IMR-90 (cell line): ENCODE measurements at regions not wholly inside any gene's neighbourhood (a gene's known extent, or its start where the extent isn't known, plus 50 kb on each side); places are given as distances from the start of the nearest gene placed in this dataset.

Experiments used
- ATAC-seq: fragments of 200-7000 bp; cut with Tn5 transposase; 2 replicates; pipeline ENCODE4 v1.9.1; 2020; ENCODE audit warnings: low read depth, mild to moderate bottlenecking, moderate library complexity
- BruUV-seq: library from RNA; stranded (reverse); fragments of 400-500 nt; replicated peaks from 2 replicates; lab custom pipeline; 2021; lab: Mats Ljungman, UMichigan
- CTCF ChIA-PET: fragments of 300-600 bp; formaldehyde crosslinking; extraction: SDS; loops from one replicate; lab custom pipeline; 2021; ENCODE audit warnings: antibody characterized with exemption; lab: Yijun Ruan, JAX
- POLR2A ChIA-PET: fragments of 300-600 bp; sonication (Branson Sonifier 250); formaldehyde crosslinking; loops from one replicate; lab custom pipeline; 2022; ENCODE audit warnings: antibody characterized with exemption; ENCODE audit not compliant: unreplicated experiment; lab: Charles Lee
- DNase-seq: peaks from one replicate; pipeline ENCODE4 v3.0.0; 2013
- H2AFZ ChIP-seq: replicated peaks from 2 replicates; pipeline ENCODE3; 2013; ENCODE audit warnings: low read length, mild to moderate bottlenecking; ENCODE audit not compliant: poor library complexity
- H2AK5ac ChIP-seq: 2 replicates; pipeline ENCODE4 v1.6.1; 2013; ENCODE audit warnings: low read depth, low read length, inconsistent platforms
- H2AK9ac ChIP-seq: replicated peaks from 2 replicates; pipeline ENCODE3; 2013; ENCODE audit warnings: mild to moderate bottlenecking, low read depth, low read length, moderate library complexity; ENCODE audit not compliant: poor library complexity
- H2BK120ac ChIP-seq: 2 replicates; pipeline ENCODE4 v1.6.1; 2013; ENCODE audit warnings: low read depth, low read length, inconsistent platforms
- H2BK15ac ChIP-seq: 3 replicates; pipeline ENCODE4 v1.6.1; 2013; ENCODE audit warnings: low read depth, low read length, inconsistent platforms
- H2BK20ac ChIP-seq: 2 replicates; pipeline ENCODE4 v1.6.1; 2013; ENCODE audit warnings: low read depth, mild to moderate bottlenecking, inconsistent platforms, low read length, moderate library complexity
- H2BK5ac ChIP-seq: 2 replicates; pipeline ENCODE4 v1.6.1; 2013; ENCODE audit warnings: mild to moderate bottlenecking, low read depth, low read length, inconsistent platforms; ENCODE audit not compliant: poor library complexity, severe bottlenecking
- H3K14ac ChIP-seq: replicated peaks from 2 replicates; pipeline ENCODE4 v1.6.1; 2013; ENCODE audit warnings: low read depth, low read length, inconsistent platforms
- H3K18ac ChIP-seq: 2 replicates; pipeline ENCODE4 v1.6.1; 2013; ENCODE audit warnings: low read depth, low read length, control low read depth
- H3K23ac ChIP-seq: 2 replicates; pipeline ENCODE4 v1.6.1; 2013; ENCODE audit warnings: low read depth, low read length, inconsistent platforms
- H3K27ac ChIP-seq: 2 replicates; pipeline ENCODE4 v1.5.1; 2013; ENCODE audit warnings: mild to moderate bottlenecking, control low read depth, low read length; ENCODE audit not compliant: insufficient read depth
- H3K27me3 ChIP-seq: 2 replicates; pipeline ENCODE4 v1.6.1; 2013; ENCODE audit warnings: low read length; ENCODE audit not compliant: control insufficient read depth, insufficient read depth
- H3K36me3 ChIP-seq: 2 replicates; pipeline ENCODE4 v1.6.1; 2013; ENCODE audit warnings: low read length, mixed read lengths; ENCODE audit not compliant: control insufficient read depth, insufficient read depth
- H3K4ac ChIP-seq: 2 replicates; pipeline ENCODE4 v1.6.1; 2013; ENCODE audit warnings: low read depth, low read length, inconsistent platforms
- H3K4me1 ChIP-seq: 2 replicates; pipeline ENCODE4 v1.6.1; 2013; ENCODE audit warnings: low read length, mixed read lengths; ENCODE audit not compliant: control insufficient read depth, insufficient read depth
- H3K4me2 ChIP-seq: 2 replicates; pipeline ENCODE4 v1.6.1; 2013; ENCODE audit warnings: low read depth, mild to moderate bottlenecking, control low read depth, low read length, moderate library complexity
- H3K4me3 ChIP-seq: 2 replicates; pipeline ENCODE4 v1.5.1; 2013; ENCODE audit warnings: low read depth, mild to moderate bottlenecking, control low read depth, low read length, moderate library complexity; ENCODE audit not compliant: insufficient read depth
- H3K56ac ChIP-seq: 2 replicates; pipeline ENCODE4 v1.6.1; 2013; ENCODE audit warnings: low read length, inconsistent platforms; ENCODE audit not compliant: insufficient read depth; ENCODE audit errors: extremely low read depth
- H3K79me1 ChIP-seq, 2 experiments: 2 replicates each; pipeline ENCODE4 v1.6.1; 2013; ENCODE audit warnings: low read length in 2 of 2, inconsistent platforms in 1 of 2, low read depth in 1 of 2
- H3K9ac ChIP-seq: 2 replicates; pipeline ENCODE4 v1.6.1; 2013; ENCODE audit warnings: low read depth, low read length, control low read depth
- H3K9me1 ChIP-seq: 2 replicates; pipeline ENCODE4 v1.6.1; 2013; ENCODE audit warnings: low read length, inconsistent platforms; ENCODE audit not compliant: insufficient read depth
- H3K9me3 ChIP-seq: 2 replicates; pipeline ENCODE4 v1.6.1; 2013; ENCODE audit warnings: low read length; ENCODE audit not compliant: control insufficient read depth, insufficient read depth
- H4K20me1 ChIP-seq: 2 replicates; pipeline ENCODE4 v1.6.1; 2013; ENCODE audit warnings: low read length, inconsistent platforms; ENCODE audit not compliant: insufficient read depth
- H4K5ac ChIP-seq: 2 replicates; pipeline ENCODE4 v1.6.1; 2013; ENCODE audit warnings: mild to moderate bottlenecking, low read depth, low read length, control low read depth
- H4K8ac ChIP-seq, 2 experiments: 2 replicates each; pipeline ENCODE4 v1.6.1; 2013; ENCODE audit warnings: low read depth in 2 of 2, low read length in 2 of 2, control low read depth in 1 of 2, inconsistent platforms in 1 of 2
- H4K91ac ChIP-seq: 2 replicates; pipeline ENCODE4 v1.6.1; 2013; ENCODE audit warnings: low read depth, low read length, inconsistent platforms; ENCODE audit not compliant: insufficient read depth
- BHLHE40 ChIP-seq: fragments of 150-350 bp; IDR thresholded peaks from 2 replicates; pipeline ENCODE4 v1.6.1; 2016; ENCODE audit warnings: mild to moderate bottlenecking, low read depth, low read length
- MAFK ChIP-seq: IDR thresholded peaks from 2 replicates; pipeline ENCODE4 v1.6.1; 2012; ENCODE audit warnings: low read depth, low read length, improper control_type of control experiment
- MAZ ChIP-seq: IDR thresholded peaks from 2 replicates; pipeline ENCODE4 v1.6.1; 2012; ENCODE audit warnings: low read depth, mild to moderate bottlenecking, low read length, improper control_type of control experiment, moderate library complexity, borderline replicate concordance
- NFE2L2 ChIP-seq: fragments of 150-350 bp; IDR thresholded peaks from 2 replicates; pipeline ENCODE4 v1.6.1; 2016; ENCODE audit warnings: low read depth, mild to moderate bottlenecking, low read length
- RCOR1 ChIP-seq: IDR thresholded peaks from 2 replicates; pipeline ENCODE4 v1.6.1; 2012; ENCODE audit warnings: mild to moderate bottlenecking, low read length, improper control_type of control experiment; ENCODE audit not compliant: insufficient replicate concordance
- RFX5 ChIP-seq: IDR thresholded peaks from 2 replicates; pipeline ENCODE4 v1.8.0; 2012; ENCODE audit warnings: low read depth, mild to moderate bottlenecking, low read length, moderate library complexity
- SMC3 ChIP-seq: fragments of 150-350 bp; IDR thresholded peaks from 2 replicates; pipeline ENCODE4 v1.6.1; 2016; ENCODE audit warnings: low read depth, mild to moderate bottlenecking, antibody characterized with exemption, low read length, moderate library complexity
- WGBS, 2 experiments: methylation state at CpG; one replicate each; pipeline versions ENCODE4 v1.1.5 to v1.1.7; 2013; ENCODE audit warnings: missing lambda C conversion rate in 2 of 2; ENCODE audit not compliant: insufficient read length in 1 of 2; ENCODE audit errors: extremely low coverage in 2 of 2; 5-methylcytosine and 5-hydroxymethylcytosine counted together
- dilution Hi-C: fragments of 300-500 bp; cut with HindIII; formaldehyde crosslinking; loops from one replicate; pipeline ENCODE4 v1.14.3; 2018; ENCODE audit warnings: low sequenced_read_pairs; ENCODE audit not compliant: unreplicated experiment
- in situ Hi-C: fragments of 300-500 bp; cut with MboI; formaldehyde crosslinking; loops from 3 replicates; pipeline ENCODE4 v1.14.3; 2019; ENCODE audit warnings: low sequenced_read_pairs, inconsistent platforms, mixed read lengths
- intact Hi-C: fragments of 100-400 bp; cut with micrococcal nuclease; formaldehyde crosslinking; loops from 2 replicates; pipeline ENCODE4 v1.10.0; 2022

DNA sequence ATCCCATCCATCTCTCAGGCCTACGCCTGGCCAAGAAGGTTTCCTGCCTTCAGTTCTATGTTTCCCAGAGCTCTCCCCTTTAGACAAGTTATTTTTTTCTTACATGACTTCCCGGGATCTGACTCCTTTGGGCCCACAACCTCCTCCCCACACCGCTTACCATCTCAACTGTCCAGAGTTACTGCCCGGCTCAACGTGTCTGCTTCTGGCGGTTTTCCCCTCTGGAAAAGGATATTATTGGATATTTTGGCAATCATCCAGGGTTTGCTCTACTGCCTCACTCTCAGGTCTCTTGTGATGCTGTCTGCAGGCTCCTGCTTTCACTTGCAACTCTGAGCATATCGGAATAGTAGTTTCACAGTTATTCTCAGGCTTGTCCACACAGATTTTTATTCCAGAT, 318.2 kb upstream of the CAMK1G start:
- Histone ChIP-seq H2BK5ac (no peak overlapping the region), H3K27me3 (no peaks in the 10 kb centered on the region), H3K4me1 (no peaks in the 10 kb centered on the region), H3K4me2 (no peak overlapping the region), H3K36me3 (no peaks in the 10 kb centered on the region), H2BK15ac (no peak overlapping the region), H2AFZ (no peak overlapping the region), H4K91ac (no peak overlapping the region), H4K20me1 (no peaks in the 10 kb centered on the region), H3K23ac (no peak overlapping the region), H2AK9ac (no peak overlapping the region), H3K9me1 (no peaks in the 10 kb centered on the region), H3K4me3 (no peak overlapping the region), H2BK120ac (no peak overlapping the region), H3K14ac (no peak overlapping the region), H3K9ac (no peak overlapping the region), H2AK5ac (no peak overlapping the region), H4K5ac (no peak overlapping the region), H3K9me3 (no peaks in the 10 kb centered on the region), H3K79me1 (no peaks in the 10 kb centered on the region), H3K27ac (no peak overlapping the region), H3K56ac (no peak overlapping the region), H2BK20ac (no peak overlapping the region), H3K4ac (no peak overlapping the region), H4K8ac (no peak overlapping the region), H3K18ac (no peak overlapping the region)
- POLR2A ChIA-PET = no interaction called here
- ATAC-seq (no peak), DNase-seq (no peak)
- dilution Hi-C loops (no loop called here), in situ Hi-C loops (no loop called here), intact Hi-C loops (no loop called here)
- BruUV-seq = no TSS peak
- CTCF ChIA-PET = no interaction called here
- WGBS, 2 experiments = no CpG with 5 or more reads among the region's 7 CpGs
- no peak for TF ChIP-seq RCOR1
- TF ChIP-seq MAFK = no peak
- TF ChIP-seq SMC3 = no peak
- TF ChIP-seq RFX5 = no peak
- no peak for TF ChIP-seq BHLHE40
- no peak for TF ChIP-seq NFE2L2
- TF ChIP-seq MAZ = no peak
